GOT3 (cell line): ENCODE measurements at regions not wholly inside any gene's neighbourhood (a gene's known extent, or its start where the extent isn't known, plus 50 kb on each side); places are given as distances from the start of the nearest gene placed in this dataset.
A peak's percentile ranks its signal among the peaks of the same experiment; 100 is the strongest.

Experiments used
- DNase-seq: peaks from one replicate; lab custom pipeline; 2025; ENCODE audit warnings: mixed read lengths; lab: John Stamatoyannopoulos, UW

GRCh38 chr5:158482125-158482524 is 617.6 kb downstream of the EBF1 start:
- no peak for DNase-seq

GRCh38 chr5:158478139-158478538 is 619.2 kb upstream of the CLINT1 start:
- no peak for DNase-seq

DNA sequence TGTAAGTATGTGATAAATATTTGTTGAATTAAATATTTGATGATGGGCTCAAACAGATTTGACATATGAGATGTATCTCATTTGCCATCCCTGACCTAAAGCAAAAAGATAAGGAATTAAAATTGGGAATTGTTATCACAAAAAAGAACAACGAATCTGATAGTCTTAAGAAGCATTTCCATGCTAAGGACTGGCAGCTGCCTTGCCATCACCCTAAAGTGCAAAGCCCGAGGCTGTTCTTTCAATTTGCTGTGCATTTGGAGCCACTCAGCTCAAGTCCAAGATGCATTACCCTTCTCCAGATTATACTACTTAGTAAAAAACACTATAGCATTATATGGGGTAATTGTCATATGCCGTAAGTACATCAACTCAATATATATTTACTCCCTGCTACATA is 618.3 kb upstream of the CLINT1 start:
- no peak for DNase-seq

DNA sequence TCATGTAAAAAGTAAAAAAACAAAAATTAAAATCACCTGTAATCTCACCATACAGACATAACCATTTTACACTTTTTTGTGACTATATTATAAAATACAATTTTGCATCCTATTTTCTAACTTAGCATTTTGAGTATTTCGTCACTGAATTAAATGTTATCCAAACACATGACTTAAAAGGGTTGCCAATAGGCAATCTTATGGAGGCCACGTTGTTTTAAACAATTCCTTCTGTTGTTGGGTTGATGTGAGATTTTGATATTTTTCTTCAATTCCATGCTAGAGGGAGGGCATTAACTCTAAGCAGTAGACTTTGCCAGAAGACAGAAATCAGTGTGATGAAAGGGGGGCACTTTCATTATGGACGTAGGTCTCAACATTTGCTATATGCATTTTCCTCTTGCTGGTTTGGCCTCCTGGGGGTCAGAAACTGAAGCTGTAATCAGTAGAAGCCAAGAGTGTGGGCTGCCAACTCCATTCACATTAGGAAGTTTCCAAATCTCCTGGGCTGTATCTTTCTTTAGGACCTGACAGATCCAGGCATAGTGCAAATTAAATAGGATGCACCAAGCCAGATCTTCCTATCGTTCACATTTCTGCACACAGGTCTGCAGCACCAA is 614.2 kb upstream of the CLINT1 start:
- DNase-seq, result no peak

DNA sequence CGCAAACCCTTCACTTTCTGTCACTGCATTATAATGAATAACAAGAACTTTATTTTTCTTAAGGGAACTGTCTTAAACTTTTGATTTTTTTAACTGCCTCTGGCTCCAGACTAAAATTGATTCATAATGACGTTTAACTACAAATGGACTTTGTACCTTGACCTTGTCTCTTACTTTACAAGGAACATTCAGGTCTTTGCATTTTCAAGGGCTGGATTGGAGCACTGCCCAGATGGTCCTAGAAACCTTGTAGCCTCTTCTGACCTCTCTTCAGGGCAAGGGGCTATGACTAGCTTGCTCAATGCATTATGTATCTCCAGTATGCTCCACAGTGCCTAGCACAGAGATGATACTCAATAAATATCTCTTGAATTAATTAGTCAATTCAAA is 612.6 kb upstream of the CLINT1 start:
- no peak for DNase-seq

DNA sequence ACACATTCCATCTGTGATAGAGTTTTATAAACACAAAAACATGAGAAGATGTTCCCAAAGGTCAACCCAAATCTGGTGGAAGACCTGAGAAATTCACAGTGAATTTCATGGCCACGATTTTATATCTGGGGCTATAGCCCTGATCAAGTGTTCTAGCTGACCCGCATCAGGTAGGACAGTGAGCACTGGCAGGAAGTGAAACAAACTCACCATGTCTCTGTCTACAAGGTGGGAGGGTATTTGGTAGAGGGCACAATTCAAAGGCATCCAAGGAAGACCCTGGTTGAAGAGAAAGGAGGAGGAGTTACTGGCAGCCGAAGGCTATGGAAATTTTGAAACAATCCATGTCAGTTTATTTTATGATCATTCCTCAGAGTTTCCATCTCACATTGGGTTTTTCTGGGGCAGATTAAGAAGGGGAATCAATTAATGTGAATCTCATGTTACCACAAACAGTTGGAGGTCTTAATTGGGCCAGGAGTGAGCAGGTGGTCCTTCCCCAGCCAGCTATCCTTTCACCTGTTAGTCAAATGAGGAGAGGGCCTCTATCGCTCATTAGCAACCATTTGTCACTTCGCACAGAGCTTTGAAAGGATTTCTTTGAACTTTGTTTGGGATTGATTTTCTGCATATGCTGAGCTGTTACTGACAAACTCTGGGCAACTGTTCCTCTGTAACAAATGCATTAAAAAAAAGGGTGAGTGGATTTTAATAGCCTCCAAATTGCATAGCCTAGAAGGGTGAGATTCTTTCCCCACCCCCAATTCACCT is 612.0 kb upstream of the CLINT1 start:
- DNase-seq, result no peak

DNA sequence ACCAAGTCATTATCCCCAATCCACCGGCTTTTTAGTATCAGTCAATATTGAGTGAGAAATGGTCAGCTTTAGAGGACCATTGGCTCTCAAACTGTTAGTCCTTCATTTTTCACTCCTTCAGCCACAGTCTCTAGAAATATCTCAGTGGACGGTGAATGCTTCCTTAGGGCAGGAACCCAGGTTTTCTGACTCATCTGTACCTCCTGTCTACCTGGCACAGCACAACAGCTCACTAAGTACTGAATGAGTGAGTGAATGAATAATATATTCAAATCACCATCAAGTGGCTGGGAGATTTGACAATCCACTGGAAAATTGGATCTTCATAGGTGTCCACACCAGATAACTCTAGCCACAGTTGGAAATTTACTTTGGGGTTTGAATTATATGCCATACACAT is 609.5 kb upstream of the CLINT1 start:
- DNase-seq, result no peak

- no peak for DNase-seq
Measured at GRCh38 chr5:158466191-158466590, 607.2 kb upstream of the CLINT1 start.

DNA sequence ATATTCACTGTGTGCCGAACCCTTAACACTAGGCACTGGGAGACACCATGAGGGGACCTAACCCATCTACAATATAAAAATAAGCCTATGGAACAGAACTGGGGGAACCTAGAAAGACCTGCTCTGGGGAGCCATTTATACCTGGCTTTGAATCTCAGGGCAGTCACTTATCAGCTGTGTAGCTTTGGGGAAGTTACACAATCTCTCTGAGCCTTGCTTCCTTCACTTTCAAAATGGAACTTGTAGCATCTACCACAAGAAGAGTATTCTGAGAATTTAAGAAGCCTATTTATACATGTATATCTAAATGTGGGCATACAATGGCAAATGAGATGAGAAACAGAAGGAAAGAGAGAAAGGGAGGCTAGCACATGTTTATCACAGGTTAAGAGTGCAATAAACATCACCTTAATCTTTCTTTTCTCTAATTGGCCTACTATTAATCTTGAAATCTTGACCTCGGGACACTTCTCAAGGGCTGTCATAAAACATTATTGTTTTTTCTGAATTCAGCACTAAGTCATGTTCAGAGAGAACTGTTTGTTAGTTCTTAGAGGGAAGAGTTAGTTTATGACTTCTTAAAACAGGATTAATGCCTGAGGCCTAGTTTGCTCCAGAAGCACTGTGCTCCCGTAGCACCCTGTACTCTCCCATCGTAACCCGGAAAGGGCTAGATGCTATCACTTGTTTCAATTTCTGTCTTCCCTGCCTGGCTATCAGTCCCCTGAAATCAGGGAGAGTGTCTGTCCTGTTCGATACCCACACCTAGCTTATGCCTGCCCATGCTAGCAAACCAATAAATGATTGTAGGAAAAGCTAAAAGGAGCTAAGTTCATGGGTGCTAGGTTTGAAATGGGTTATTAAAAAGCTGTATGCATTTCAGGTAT is 606.4 kb upstream of the CLINT1 start:
- DNase-seq, result no peak

DNA sequence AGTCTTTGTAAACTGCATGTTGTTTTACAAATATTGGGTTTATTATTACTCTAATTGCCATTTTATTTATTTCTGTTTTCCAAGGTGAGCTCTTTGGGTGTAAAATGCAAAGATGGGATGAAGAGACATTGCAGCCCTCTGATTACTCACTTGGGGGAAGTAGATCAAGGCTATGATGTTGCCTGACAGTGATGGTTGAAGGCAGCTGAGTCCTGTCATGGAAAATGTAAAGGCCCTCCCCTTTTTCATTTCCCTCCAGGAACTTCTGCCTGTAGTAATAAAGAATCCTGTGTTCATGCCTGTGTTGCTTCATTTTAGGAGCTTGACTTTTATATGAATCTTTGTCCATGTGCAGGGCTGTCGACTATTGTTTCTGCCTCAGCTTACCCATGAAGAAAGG is 605.4 kb upstream of the CLINT1 start:
- DNase-seq, result no peak

GRCh38 chr5:158463938-158464337 is 605.0 kb upstream of the CLINT1 start:
- peak; percentile 24 for DNase-seq

DNA sequence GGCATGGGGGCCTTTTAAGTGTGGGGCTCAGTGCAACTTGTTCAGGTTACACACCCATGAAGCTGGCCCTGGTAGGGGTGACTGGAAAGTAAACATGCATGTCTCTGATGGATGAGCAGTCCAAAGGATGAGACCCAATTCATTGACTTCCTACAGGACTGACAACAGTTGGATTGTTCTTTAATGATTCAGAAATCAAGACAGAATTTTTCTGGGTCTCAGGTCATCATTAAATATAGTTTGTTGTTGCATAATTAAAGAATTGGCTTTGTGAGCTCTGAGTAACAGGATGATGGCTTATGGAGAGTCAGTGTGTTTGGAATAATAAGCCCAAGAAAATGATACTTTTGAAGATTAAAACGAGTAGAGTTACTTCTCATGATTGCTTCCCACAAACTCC is 604.2 kb upstream of the CLINT1 start:
- DNase-seq, result no peak

DNA sequence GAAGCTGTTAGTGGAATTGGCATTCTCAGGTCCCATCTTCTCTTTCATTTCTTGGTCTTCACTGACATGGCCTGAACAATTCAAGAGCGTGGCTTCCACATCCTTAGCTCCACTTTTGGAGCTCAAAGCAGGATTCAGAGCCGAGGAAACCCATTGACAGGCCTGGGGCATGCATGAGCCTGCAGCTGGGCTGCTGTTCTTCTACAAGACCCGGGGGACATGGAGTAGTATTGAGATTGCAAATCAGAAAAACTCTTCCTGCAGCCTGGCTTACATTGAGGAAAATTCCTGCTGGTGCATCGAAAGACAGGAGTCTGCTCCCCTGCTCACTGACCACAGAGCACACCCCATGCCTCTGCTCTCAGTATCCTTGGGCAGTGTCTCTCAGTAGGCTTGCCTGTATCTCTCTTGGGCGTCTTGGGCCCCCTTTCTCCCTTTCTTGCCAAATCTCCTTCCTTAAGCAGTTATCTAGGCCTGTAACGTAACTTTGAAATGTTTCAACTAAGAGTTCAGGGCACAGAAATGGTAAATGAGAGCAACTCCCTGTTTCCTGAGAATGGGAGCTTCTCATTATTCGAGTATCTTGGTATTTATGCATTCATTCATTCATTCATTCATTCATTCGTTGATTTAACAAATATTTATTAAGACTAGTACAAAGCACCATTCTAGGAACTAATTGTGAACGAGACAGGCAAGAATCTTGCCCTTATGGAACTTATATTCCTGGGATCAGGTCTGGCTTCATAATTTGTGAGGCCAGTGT is 603.6 kb upstream of the CLINT1 start:
- no peak for DNase-seq

DNA sequence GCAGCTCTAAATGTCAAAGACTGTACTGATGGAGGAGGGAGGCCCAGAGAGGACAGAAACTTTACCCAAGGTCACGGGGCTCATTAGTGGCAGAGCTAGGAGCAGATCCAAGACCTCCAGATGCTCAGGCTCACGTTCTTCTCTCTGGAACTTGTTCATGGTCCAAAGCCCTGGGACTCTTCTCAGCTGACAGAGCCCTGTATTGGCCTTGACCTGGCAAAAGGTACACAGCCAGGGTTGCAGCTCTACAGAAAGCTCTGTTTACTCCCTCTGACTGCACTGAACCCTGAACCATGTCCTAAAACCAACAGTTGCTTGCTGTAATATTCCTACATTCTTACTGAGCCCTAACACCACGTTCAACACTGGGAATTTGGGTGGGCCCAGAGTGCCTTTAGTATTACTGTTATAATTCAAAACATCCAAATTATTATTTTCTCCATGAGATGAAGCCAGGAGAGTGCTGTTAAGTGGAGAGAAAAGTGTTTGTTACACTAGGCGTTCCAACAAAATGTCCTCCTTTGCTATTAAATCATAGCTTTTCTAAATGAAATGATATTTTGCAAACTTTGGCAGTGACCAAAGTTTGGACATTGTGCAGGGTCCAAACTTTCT is 602.4 kb upstream of the CLINT1 start:
- DNase-seq, result no peak

- no peak for DNase-seq
Measured at GRCh38 chr5:158458086-158458485, 599.1 kb upstream of the CLINT1 start.

GRCh38 chr5:158456756-158457155 is 597.8 kb upstream of the CLINT1 start:
- peak; percentile 49 for DNase-seq

- no peak for DNase-seq
Measured at GRCh38 chr5:158456241-158456640, 597.3 kb upstream of the CLINT1 start.

GRCh38 chr5:158451993-158452672 is 593.2 kb upstream of the CLINT1 start:
- DNase-seq, result no peak

GRCh38 chr5:158451203-158451992 is 592.5 kb upstream of the CLINT1 start:
- DNase-seq, result no peak

DNA sequence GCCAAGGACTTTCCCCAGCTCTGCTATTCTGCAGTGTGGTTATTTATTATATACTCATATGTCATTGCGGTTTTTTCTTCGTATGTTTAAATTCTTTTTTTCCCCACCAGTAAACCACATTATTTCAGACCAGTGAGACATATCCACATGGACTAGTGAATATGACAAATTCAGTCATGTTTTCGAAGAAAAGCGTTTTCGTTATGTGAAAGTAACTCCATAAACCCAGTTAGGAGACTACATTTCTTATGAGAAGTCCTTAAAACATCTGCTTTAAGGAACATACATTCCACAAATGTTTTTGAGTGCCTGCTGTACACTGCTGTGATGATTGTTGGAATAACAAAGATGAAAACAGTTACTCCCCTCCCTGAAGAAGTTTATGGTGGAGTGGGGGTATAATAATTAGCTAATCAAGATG is 591.8 kb upstream of the CLINT1 start:
- no peak for DNase-seq
